ENCODE measurements at regions not wholly inside any gene's neighbourhood (a gene's known extent, or its start where the extent isn't known, plus 50 kb on each side); places are given as distances from the start of the nearest gene placed in this dataset.
A peak's percentile ranks its signal among the peaks of the same experiment; 100 is the strongest.

DNA sequence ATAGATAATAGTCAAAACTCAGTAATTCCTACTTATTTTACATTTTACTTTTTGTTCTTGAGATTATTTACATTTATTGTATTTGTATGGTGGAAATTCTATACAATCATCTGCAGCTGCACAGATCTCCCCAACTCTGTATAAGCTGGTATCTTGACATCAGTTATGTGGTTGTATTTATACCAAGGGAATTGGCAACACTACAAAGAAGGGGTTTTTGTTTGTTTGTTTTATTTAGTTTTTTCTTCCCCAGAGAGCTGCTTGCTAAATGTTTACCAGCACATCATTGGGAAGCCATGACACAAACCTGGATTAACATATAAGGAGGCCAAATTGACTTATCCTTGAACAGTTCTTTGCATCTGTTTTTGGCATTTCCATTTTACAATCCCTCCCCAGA is 389.2 kb upstream of the KCNMB2 start:
- Histone ChIP-seq H3K9me2 (replicated peaks; ENCODE audit: low read length) (no peaks in the 10 kb centered on the region), H3K9me3 (ENCODE audit: low read length) (no peaks in the 10 kb centered on the region), H3K27ac (ENCODE audit: low read length) (no peak overlapping the region), H3K4me3 (ENCODE audit: low read length) (no peak overlapping the region), H3K9ac (ENCODE audit: low read length) (no peak overlapping the region), H4K20me1 (ENCODE audit: low read length) (no peaks in the 10 kb centered on the region), H3F3A (ENCODE audit: low read length, unreplicated experiment) (no peaks in the 10 kb centered on the region), H3K4me2 (ENCODE audit: low read length) (no peak overlapping the region), H3K79me2 (ENCODE audit: low read length) (no peaks in the 10 kb centered on the region), H3K27me3 (ENCODE audit: low read length) (no peaks in the 10 kb centered on the region), H3K36me3 (ENCODE audit: low read depth, low read length) (no peaks in the 10 kb centered on the region), H2AFZ (ENCODE audit: low read length) (no peak overlapping the region), H3K4me1 (ENCODE audit: insufficient read depth, low read length) (peaks cover 5% of the 10 kb centered on the region; the same call in 1 of the 2 replicates)
- ChIA-PET POLR2A (ENCODE audit: unreplicated experiment) (no interaction called here), CTCF (no interaction called here)
- ATAC-seq (no peak), DNase-seq (no peak)
- TF ChIP-seq EZH2phosphoT487 (IDR thresholded peaks at IDR 0.05; ENCODE audit: borderline replicate concordance, low read length): no peak
- no peak for TF ChIP-seq EZH2 (IDR thresholded peaks at IDR 0.05; ENCODE audit: low read length, unreplicated experiment)
- TF ChIP-seq, protein P1, sequence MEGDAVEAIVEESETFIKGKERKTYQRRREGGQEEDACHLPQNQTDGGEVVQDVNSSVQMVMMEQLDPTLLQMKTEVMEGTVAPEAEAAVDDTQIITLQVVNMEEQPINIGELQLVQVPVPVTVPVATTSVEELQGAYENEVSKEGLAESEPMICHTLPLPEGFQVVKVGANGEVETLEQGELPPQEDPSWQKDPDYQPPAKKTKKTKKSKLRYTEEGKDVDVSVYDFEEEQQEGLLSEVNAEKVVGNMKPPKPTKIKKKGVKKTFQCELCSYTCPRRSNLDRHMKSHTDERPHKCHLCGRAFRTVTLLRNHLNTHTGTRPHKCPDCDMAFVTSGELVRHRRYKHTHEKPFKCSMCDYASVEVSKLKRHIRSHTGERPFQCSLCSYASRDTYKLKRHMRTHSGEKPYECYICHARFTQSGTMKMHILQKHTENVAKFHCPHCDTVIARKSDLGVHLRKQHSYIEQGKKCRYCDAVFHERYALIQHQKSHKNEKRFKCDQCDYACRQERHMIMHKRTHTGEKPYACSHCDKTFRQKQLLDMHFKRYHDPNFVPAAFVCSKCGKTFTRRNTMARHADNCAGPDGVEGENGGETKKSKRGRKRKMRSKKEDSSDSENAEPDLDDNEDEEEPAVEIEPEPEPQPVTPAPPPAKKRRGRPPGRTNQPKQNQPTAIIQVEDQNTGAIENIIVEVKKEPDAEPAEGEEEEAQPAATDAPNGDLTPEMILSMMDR (conservative IDR thresholded peaks at IDR 0.05; ENCODE audit: low read depth, low read length): no peak
- intact Hi-C loops (cut with micrococcal nuclease): loop anchor here (10.0 kb wide), 3 partner anchors 332 to 1092 kb away; no protein-coding TSS in a partner anchor
- BruUV-seq (replicated peaks): no TSS peak

DNA sequence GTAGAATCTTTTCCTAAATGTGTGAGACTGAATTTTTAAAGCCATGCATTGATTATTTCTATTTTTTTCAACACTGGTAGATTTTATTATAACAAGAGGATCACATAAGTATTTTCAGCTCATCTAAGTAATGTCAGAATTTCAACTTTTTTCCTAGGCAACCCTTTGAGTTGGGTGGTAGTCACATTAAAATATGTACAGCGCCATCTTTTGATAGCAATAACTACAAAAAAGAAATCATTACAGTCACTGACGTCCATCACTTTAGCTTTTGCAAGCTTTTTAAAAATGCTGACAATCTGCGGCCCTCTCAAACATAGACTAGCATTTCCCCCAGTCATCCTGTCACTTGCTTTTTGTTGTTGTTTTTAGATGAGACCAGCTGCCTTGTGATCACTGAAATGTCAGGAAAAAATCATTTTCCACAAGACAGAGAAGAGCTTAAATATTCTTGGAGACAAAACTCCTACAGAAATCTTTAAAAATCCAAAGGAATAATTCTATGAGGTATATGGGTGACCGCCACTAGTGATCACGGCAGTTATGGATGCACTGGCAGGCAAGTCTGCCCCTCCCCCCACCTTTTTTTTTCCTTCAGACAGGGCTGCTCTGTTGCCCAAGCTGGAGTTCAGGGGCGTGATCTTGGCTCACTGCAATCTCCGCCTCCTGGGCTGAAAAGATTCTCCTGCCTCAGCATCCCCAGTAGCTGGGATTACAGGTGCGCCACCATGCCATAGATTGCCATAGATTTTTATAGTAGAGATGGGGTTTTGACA is 384.0 kb upstream of the KCNMB2 start:
- H3K4me3 ChIP-seq (ENCODE audit: low read length): no peak overlapping the region
- H3K9me2 ChIP-seq (replicated peaks; ENCODE audit: low read length): no peaks in the 10 kb centered on the region
- no TSS peak for BruUV-seq (replicated peaks)
- H3K9me3 ChIP-seq (ENCODE audit: low read length): no peaks in the 10 kb centered on the region
- TF ChIP-seq EZH2 (IDR thresholded peaks at IDR 0.05; ENCODE audit: low read length, unreplicated experiment): no peak
- TF ChIP-seq, protein P1 (conservative IDR thresholded peaks at IDR 0.05; ENCODE audit: low read depth, low read length): peak; percentile 51
- H3F3A ChIP-seq (ENCODE audit: low read length, unreplicated experiment): no peaks in the 10 kb centered on the region
- H3K27me3 ChIP-seq (ENCODE audit: low read length): no peaks in the 10 kb centered on the region
- ATAC-seq (no peak), DNase-seq (peak; percentile 23)
- intact Hi-C loops (cut with micrococcal nuclease): loop anchor here (10.0 kb wide), 2 partner anchors 173 to 777 kb away; no protein-coding TSS in a partner anchor
- H3K4me1 ChIP-seq (ENCODE audit: insufficient read depth, low read length): no peaks in the 10 kb centered on the region
- no peak overlapping the region for H3K9ac ChIP-seq (ENCODE audit: low read length)
- no peak overlapping the region for H3K27ac ChIP-seq (ENCODE audit: low read length)
- no peak overlapping the region for H3K4me2 ChIP-seq (ENCODE audit: low read length)
- H4K20me1 ChIP-seq (ENCODE audit: low read length): no peaks in the 10 kb centered on the region
- H3K36me3 ChIP-seq (ENCODE audit: low read depth, low read length): no peaks in the 10 kb centered on the region
- H2AFZ ChIP-seq (ENCODE audit: low read length): no peak overlapping the region
- ChIA-PET POLR2A (ENCODE audit: unreplicated experiment) (no interaction called here), CTCF (interaction anchor here (0.6 kb wide), 1 partner anchor 473 kb away, joined by 4 read pairs; no protein-coding TSS in a partner anchor)
- no peaks in the 10 kb centered on the region for H3K79me2 ChIP-seq (ENCODE audit: low read length)

- Histone ChIP-seq H4K20me1 (ENCODE audit: low read length) (no peaks in the 10 kb centered on the region), H2AFZ (ENCODE audit: low read length) (no peak overlapping the region), H3K79me2 (ENCODE audit: low read length) (no peaks in the 10 kb centered on the region), H3K4me3 (ENCODE audit: low read length) (no peak overlapping the region), H3K4me2 (ENCODE audit: low read length) (no peak overlapping the region), H3K27me3 (ENCODE audit: low read length) (no peaks in the 10 kb centered on the region), H3F3A (ENCODE audit: low read length, unreplicated experiment) (no peaks in the 10 kb centered on the region), H3K9me2 (replicated peaks; ENCODE audit: low read length) (no peaks in the 10 kb centered on the region), H3K9ac (ENCODE audit: low read length) (no peak overlapping the region), H3K9me3 (ENCODE audit: low read length) (no peaks in the 10 kb centered on the region), H3K27ac (ENCODE audit: low read length) (no peak overlapping the region), H3K36me3 (ENCODE audit: low read depth, low read length) (no peaks in the 10 kb centered on the region), H3K4me1 (ENCODE audit: insufficient read depth, low read length) (no peaks in the 10 kb centered on the region)
- DNase-seq (no peak), ATAC-seq (no peak)
- BruUV-seq (replicated peaks): no TSS peak
- ChIA-PET CTCF (no interaction called here), POLR2A (ENCODE audit: unreplicated experiment) (no interaction called here)
- intact Hi-C loops (cut with micrococcal nuclease): loop anchor here (10.0 kb wide), 2 partner anchors 172 to 778 kb away; no protein-coding TSS in a partner anchor
- TF ChIP-seq, protein P1 (conservative IDR thresholded peaks at IDR 0.05; ENCODE audit: low read depth, low read length): no peak
Measured at GRCh38 chr3:178152988-178153387, 383.2 kb upstream of the KCNMB2 start.

Data from PC-3 (cell line).